Parathyroid adenoma (tissue), 2 donors: ENCODE measurements at regions not wholly inside any gene's neighbourhood (a gene's known extent, or its start where the extent isn't known, plus 50 kb on each side); places are given as distances from the start of the nearest gene placed in this dataset.

Experiments used
- H2AFZ ChIP-seq: fragments of 300-600 bp; sonication (generic); one replicate; pipeline ENCODE4 v1.7.0; 2017; ENCODE audit warnings: antibody characterized with exemption, mild to moderate bottlenecking
- H3K27ac ChIP-seq: fragments of 300-600 bp; sonication (generic); one replicate; pipeline ENCODE4 v1.7.0; 2017
- H3K27me3 ChIP-seq: fragments of 300-600 bp; sonication (generic); one replicate; pipeline ENCODE4 v1.7.0; 2017; ENCODE audit warnings: low read length; ENCODE audit not compliant: control insufficient read depth, insufficient read depth
- H3K36me3 ChIP-seq: fragments of 300-600 bp; sonication (generic); one replicate; pipeline ENCODE4 v1.7.0; 2017; ENCODE audit warnings: low read length; ENCODE audit not compliant: control insufficient read depth, insufficient read depth
- H3K4me1 ChIP-seq: fragments of 300-600 bp; sonication (generic); one replicate; pipeline ENCODE4 v1.7.0; 2017; ENCODE audit warnings: control low read depth
- H3K4me2 ChIP-seq: fragments of 300-600 bp; sonication (generic); one replicate; pipeline ENCODE4 v1.7.0; 2017; ENCODE audit warnings: low read length
- H3K4me3 ChIP-seq: fragments of 300-600 bp; sonication (generic); one replicate; pipeline ENCODE4 v1.7.0; 2017; ENCODE audit warnings: low read depth, low read length
- H3K79me2 ChIP-seq: fragments of 300-600 bp; sonication (generic); one replicate; pipeline ENCODE4 v1.7.0; 2017; ENCODE audit warnings: control low read depth
- H3K9ac ChIP-seq: fragments of 300-600 bp; sonication (generic); one replicate; pipeline ENCODE4 v1.7.0; 2017; ENCODE audit warnings: mild to moderate bottlenecking
- H3K9me3 ChIP-seq: fragments of 300-600 bp; sonication (generic); one replicate; pipeline ENCODE4 v1.7.0; 2017; ENCODE audit warnings: low read length; ENCODE audit not compliant: control insufficient read depth
- TF ChIP-seq, protein P1 (sequence below): fragments of 300-600 bp; sonication (generic); IDR thresholded peaks from one replicate; pipeline ENCODE4 v1.7.0; 2017; ENCODE audit warnings: antibody characterized with exemption, mild to moderate bottlenecking
- donor health status: primary hyperparathyroidism.

DNA sequence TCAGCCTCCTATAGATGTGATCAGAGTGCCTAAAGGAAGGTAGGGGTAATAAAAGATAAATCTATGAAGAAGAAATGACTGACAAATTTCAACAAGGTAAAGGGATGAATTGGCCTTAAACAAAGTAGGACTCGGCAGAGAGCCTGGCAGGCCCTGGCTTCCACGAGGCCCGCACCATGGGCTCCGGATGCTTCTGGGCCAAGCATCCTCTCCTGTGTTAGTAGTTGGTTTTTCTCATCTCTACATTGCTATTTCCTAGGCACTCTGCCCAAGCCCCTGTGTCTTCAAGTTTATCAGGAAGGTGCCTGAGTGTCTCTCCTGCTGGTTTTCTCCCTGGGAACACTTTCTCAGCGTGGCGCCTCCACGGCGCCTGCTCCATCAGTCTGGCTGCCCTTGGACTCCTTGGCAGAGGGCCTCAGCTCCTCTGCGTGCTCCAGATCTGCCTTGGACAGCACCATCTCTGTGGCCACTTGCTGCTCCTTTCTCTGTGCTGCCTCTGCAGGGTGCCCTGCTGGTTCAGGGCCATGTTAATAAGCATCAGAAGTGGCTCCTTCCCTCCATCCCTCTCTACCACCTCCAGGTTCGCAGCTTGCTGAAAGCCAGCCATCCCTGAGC lies 413.3 kb upstream of the DPP6 start:
- Histone ChIP-seq H3K9ac (no peak overlapping the region), H3K36me3 (no peaks in the 10 kb centered on the region), H2AFZ (no peak overlapping the region), H3K79me2 (no peaks in the 10 kb centered on the region), H3K4me1 (no peaks in the 10 kb centered on the region), H3K4me2 (no peak overlapping the region), H3K27me3 (no peaks in the 10 kb centered on the region), H3K27ac (no peak overlapping the region), H3K9me3 (no peaks in the 10 kb centered on the region), H3K4me3 (no peak overlapping the region)
- TF ChIP-seq, protein P1, sequence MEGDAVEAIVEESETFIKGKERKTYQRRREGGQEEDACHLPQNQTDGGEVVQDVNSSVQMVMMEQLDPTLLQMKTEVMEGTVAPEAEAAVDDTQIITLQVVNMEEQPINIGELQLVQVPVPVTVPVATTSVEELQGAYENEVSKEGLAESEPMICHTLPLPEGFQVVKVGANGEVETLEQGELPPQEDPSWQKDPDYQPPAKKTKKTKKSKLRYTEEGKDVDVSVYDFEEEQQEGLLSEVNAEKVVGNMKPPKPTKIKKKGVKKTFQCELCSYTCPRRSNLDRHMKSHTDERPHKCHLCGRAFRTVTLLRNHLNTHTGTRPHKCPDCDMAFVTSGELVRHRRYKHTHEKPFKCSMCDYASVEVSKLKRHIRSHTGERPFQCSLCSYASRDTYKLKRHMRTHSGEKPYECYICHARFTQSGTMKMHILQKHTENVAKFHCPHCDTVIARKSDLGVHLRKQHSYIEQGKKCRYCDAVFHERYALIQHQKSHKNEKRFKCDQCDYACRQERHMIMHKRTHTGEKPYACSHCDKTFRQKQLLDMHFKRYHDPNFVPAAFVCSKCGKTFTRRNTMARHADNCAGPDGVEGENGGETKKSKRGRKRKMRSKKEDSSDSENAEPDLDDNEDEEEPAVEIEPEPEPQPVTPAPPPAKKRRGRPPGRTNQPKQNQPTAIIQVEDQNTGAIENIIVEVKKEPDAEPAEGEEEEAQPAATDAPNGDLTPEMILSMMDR, result no peak

DNA sequence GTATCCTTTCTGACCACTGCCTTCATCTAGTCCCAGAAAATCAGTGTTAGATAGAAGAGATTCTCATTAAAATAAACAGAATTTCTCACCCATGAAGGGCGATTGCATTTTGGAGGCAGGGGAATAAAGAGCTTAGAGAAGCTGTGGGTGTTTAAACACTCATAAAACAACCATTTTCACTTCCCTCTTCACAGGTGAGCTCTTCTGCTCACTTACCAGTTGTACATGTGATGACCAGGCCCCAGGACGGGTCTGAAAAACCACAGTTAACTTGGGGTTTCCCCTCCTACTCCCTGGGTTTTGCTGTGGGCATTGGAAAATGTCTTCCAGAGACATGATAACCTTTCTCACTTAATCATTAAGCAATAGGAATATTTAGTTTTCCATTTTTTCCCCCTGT lies 411.6 kb upstream of the DPP6 start:
- Histone ChIP-seq H3K27ac (no peak overlapping the region), H3K9me3 (no peaks in the 10 kb centered on the region), H2AFZ (no peak overlapping the region), H3K79me2 (no peaks in the 10 kb centered on the region), H3K9ac (no peak overlapping the region), H3K27me3 (no peaks in the 10 kb centered on the region), H3K4me1 (no peaks in the 10 kb centered on the region), H3K36me3 (no peaks in the 10 kb centered on the region), H3K4me2 (no peak overlapping the region), H3K4me3 (no peak overlapping the region)
- TF ChIP-seq, protein P1, result no peak

DNA sequence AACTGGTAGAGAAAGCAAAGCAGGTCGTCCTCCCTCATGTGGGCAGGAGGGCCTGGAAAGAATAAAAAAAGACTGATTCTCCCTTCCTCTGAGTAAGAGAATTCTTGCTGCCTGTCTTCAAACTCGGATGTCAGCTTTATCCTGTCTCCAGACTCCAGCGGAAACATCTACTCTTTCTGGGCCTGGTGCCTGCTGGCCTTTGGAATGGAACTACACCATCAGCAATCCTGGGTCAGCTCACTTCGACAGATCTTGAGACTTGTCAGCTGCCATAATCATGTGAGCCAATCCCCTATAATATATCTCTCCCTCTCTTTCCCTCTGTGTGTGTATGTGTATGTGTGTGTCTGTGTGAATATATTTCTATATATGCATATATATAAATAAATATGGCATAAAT lies 411.0 kb upstream of the DPP6 start:
- TF ChIP-seq, protein P1, result no peak
- no peaks in the 10 kb centered on the region for H3K79me2 ChIP-seq
- no peak overlapping the region for H3K4me2 ChIP-seq
- H3K36me3 ChIP-seq, result no peaks in the 10 kb centered on the region
- no peaks in the 10 kb centered on the region for H3K4me1 ChIP-seq
- H3K9me3 ChIP-seq, result no peaks in the 10 kb centered on the region
- no peak overlapping the region for H3K4me3 ChIP-seq
- no peaks in the 10 kb centered on the region for H3K27me3 ChIP-seq
- H3K9ac ChIP-seq, result no peak overlapping the region
- H2AFZ ChIP-seq, result no peak overlapping the region
- no peak overlapping the region for H3K27ac ChIP-seq

DNA sequence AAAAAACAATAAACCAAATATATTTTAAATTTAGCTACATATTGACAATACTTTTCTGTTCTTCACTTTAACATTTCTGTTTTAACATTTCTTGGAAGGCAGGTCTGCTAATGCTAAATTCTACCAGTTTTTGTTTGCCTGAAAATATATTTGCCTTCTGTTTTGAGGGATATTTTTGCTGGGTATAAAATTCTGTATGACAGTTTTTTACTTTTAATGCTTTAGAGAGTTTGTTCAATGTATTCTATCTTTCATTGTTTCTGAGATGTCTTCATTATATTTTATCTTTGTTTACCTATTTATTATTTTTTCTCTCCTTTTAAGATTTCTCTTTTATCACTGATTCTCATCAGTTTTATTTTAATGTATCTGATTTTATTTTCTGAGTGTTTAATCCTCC lies 409.2 kb upstream of the DPP6 start:
- no peak overlapping the region for H3K4me2 ChIP-seq
- H2AFZ ChIP-seq, result no peak overlapping the region
- H3K9me3 ChIP-seq, result no peaks in the 10 kb centered on the region
- no peaks in the 10 kb centered on the region for H3K79me2 ChIP-seq
- TF ChIP-seq, protein P1, result no peak
- H3K9ac ChIP-seq, result no peak overlapping the region
- H3K4me3 ChIP-seq, result no peak overlapping the region
- H3K4me1 ChIP-seq, result no peaks in the 10 kb centered on the region
- no peaks in the 10 kb centered on the region for H3K36me3 ChIP-seq
- no peaks in the 10 kb centered on the region for H3K27me3 ChIP-seq
- H3K27ac ChIP-seq, result no peak overlapping the region

DNA sequence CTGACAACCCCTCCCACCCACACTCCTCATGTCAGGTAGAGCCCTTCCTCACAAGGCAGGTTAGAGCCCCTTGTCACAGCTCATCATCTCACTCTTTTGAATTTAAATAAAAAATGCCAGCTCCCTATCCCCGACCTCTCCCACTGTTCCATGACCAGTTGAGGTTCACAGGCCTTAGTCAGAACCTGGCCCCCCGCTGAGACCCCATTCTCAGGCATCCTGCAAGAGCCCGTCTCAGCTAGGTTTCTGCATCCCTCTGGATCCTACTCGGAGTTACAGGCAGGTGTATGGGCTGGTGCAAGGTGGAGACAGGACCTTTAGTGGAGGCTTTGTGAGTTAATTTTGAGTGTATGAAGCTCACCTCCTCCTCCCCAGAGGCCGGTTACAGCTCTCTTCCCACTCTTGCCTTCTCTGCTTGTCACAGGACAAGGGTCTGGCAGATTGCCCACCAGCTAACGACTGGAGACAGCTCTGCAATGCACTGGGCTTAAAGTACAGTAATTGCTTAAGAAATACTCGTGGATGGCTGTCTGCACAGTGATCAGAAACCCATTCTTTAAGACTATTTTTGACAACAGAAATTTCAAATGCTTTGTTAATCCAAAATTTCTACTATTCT lies 394.9 kb upstream of the DPP6 start:
- Histone ChIP-seq H3K9ac (no peak overlapping the region), H3K4me3 (no peak overlapping the region), H3K4me1 (no peaks in the 10 kb centered on the region), H3K4me2 (no peak overlapping the region), H3K27me3 (no peaks in the 10 kb centered on the region), H3K9me3 (no peaks in the 10 kb centered on the region), H2AFZ (no peak overlapping the region), H3K79me2 (no peaks in the 10 kb centered on the region), H3K36me3 (no peaks in the 10 kb centered on the region), H3K27ac (no peak overlapping the region)
- TF ChIP-seq, protein P1, result no peak
